HG02763 (cell line): ENCODE measurements at regions not wholly inside any gene's neighbourhood (a gene's known extent, or its start where the extent isn't known, plus 50 kb on each side); places are given as distances from the start of the nearest gene placed in this dataset.

Source experiments
- ATAC-seq: cut with Tn5 transposase; IDR thresholded peaks from one replicate; pipeline ENCODE4 v1.9.1; 2021; ENCODE audit warnings: mild to moderate bottlenecking, moderate library complexity; ENCODE audit not compliant: unreplicated experiment

GRCh38 chr5:82812575-82812974 is 264.6 kb downstream of the TMEM167A start:
- no peak for ATAC-seq

DNA sequence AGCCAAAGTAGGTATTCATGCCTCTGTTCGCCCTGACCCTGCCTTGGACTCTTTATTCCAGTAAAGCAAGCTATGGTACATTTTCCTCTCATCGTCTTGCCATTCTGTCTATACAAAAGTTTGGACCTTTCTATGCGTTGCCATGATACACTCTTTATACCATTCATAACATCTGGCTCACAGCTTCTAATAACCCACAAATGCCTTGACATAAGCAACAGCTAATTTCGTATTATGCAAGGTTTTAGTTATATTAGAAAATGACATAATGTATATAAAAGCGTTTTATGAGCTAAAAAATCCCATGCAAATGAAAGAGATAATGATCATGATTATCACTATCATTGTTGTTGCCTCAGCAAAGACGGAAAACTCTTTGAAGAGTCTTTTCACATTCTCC is 265.7 kb downstream of the TMEM167A start:
- ATAC-seq: no peak

- ATAC-seq: no peak
Measured at GRCh38 chr5:82809420-82810143, 267.6 kb downstream of the TMEM167A start.

DNA sequence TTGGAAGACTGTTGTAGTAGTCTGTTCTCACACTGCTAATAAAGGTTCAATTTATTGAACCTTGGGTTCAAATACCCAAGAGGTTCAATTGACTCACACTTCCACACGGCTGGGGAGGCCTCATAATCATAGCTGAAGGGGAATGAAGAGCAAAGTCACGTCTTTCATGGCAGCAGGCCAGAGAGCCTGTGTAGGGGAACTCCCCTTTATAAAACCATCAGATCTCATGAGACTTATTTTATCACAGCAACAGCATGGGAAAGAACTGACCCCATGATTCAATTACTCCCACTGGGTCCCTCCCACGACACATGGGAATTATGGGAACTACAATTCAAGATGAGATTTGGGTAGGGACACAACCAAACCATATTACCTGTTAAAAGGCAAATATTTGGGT is 268.2 kb downstream of the TMEM167A start:
- no peak for ATAC-seq

DNA sequence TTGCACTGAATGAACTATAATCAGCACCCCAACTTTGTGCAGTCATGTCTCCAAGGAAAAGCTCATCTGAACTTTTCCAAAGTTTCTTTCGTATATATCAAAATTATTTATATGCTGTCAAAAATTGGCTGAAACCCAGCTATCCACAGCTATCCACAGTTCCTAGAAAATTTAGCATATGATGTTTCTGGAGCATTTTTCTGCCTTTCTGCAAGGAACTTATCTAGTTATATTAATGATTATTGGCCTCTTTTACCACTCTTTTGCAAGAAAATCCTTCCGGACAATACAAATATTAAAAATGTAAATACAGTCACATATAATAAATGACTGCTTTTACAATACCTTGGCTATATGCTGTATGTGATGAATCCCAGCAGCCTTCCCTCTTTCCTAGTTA is 270.2 kb downstream of the TMEM167A start:
- ATAC-seq: no peak

DNA sequence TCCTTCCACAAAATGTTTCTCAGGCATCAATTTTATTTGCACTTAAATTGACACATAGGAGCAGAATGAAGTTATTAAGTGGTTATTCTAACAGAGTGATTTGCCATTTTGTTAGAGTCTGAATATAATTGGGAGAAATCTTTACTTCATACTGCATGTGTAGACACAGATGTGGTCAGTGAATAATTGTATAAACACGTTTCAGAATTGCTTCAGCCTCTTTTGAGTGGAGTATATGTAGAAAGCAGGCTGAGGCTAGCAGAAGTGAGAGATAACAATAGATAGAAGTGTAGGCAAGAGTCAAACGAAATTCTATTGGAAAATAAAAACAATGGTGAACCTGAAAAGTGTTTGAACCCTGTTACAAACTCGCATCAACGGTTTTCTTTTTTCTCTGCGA is 270.7 kb downstream of the TMEM167A start:
- no peak for ATAC-seq

DNA sequence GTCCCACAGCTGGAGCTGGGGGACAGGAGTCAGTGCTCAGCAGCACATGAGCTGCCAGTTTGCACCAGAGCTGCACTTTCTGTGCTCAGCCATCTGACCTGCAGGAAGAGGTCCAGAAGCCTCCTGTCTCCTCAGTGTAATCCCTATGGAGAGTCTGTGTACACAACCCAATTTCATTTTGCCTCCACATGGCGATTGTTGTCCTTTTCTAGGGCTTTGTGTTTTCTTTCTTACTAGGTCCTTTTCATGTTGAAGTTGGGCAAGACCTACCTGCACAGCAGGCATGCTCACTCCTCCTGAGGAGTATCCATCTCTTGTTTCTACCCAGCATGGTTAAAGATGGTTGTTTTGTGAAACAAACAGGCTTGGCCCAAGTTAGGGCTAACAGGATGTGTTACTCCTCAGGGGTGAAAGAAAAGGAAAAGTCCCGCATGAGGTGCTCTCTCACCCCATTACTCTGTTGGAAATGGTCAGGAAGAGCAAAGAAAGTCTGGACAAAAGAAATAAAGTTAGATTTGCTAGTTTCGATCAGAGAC is 273.0 kb downstream of the TMEM167A start:
- ATAC-seq: no peak

DNA sequence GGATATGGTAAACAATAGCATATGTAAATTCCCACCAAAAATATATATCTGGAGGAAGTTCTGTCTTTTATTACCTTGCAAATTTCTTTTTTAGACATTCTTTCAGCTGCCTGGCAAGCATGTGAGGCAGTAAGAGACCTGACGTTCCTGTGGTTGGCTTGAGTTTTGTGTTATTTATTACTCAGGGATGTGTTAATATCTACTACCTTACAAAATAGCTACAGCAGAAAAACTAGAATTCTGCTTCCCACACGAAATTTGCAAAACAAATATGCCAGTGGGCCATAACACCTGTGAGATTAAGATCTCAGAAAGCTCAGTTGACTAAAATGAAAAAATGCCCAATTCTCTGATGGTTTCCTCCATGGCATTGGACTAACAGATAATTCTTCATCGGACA is 274.2 kb downstream of the TMEM167A start:
- ATAC-seq: peak; percentile 68

GRCh38 chr5:82800826-82801225 is 276.4 kb downstream of the TMEM167A start:
- no peak for ATAC-seq

GRCh38 chr5:82799361-82800077 is 277.7 kb downstream of the TMEM167A start:
- no peak for ATAC-seq

DNA sequence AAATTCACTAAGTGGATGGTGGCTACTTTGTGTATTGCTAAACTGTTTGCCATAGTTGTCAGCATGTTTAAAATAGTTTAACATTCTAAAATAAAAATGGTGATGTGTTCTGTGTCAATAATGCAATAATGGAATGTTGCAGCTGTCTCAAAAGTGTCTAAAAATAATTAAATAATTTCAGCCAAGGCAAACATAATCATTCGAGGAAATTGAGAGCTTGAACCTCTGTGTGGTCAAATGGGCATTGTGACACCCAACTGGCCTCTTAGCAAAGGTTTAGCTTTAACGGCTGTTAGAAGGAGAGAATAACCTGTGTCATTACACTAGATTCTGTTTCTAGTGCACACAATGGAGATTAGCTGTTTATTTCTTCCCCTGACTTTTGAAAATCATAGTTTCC is 278.5 kb downstream of the TMEM167A start:
- ATAC-seq: no peak

- ATAC-seq: no peak
Measured at GRCh38 chr5:82796643-82797416, 280.4 kb downstream of the TMEM167A start.

DNA sequence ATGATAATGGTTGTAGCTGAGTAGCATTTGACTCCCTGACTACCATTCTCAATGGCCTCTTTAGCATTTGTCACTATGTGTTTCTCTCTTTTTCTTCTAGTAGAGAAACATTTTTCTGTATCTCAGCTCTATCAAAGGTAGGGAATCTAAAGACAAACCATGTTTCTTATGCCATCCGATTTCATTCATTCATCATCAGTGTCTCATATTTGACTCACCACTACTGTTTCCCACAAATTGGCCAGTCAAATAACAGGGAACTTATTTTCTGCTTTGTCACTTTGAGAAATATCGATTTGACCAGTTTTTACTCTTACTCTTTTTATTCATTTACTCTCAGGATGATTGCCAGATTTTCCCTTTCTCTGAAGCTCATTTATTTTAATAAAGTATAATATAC is 282.3 kb downstream of the TMEM167A start:
- ATAC-seq: no peak

DNA sequence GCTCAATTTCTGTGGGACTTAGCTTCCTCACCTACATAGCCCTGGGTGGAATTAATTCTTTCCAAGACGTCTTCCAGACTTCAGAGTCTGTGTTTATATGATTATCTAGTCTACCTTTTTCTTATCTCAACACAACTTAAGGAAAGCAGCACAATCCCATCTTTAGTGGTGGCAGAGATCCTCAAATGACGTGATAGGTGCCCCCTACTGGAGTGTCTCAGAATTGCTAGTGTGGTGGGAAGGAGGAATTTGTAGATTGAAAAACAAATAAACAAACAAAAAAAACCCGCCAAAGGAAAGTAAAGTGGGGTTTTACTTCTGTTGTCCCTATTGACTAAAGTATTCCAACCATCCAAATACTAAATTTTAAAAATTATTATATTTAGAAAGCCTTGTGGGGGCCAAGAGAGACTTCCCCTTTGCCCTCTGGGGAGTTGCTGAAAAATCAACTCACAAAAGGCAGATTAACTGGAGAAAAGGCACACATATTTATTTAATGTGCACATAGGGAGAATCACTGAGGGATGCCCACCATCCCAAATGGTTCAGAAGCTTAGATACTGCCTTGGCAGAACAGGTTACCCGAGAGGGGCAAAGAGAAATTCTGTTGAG is 283.3 kb downstream of the TMEM167A start:
- no peak for ATAC-seq

DNA sequence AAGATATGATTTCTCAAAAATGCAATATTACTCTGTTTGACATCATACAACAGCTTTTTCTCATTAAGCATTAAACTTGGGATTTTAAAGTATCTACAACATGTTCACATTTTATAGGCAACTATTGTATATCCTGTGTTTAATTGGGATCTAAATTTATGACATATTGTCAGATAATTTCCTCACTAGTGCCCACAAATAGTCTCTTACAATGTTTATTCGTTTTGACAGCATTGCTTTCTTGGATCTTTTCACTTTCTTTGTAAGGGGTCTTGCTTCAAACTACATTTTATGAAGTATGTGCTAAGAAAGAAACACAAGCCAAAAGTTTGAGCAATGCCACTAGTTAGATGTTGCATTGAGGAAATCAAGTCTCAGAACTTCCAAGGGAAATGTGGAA is 285.1 kb downstream of the TMEM167A start:
- ATAC-seq: no peak

DNA sequence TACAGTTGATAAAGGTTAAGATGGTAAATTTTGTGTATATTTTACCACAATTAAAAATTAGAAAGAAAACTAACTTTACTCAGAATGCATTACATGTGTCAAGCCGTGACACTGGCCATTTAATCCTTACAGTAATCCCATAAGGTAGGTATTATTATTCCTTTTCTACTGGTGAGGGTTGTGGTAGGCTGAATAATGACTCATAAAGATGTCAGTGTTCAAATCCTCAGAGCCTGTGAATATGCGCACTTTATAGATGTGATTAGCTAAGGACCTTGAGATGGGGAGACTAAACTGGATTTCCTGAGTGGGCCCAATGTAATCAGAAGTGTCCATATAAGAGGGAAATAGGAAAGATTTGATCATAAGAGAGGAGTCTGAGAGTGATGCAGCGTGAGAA is 288.1 kb downstream of the TMEM167A start:
- no peak for ATAC-seq

GRCh38 chr5:82786748-82787147 is 290.4 kb downstream of the TMEM167A start:
- no peak for ATAC-seq

GRCh38 chr5:82785882-82786509 is 291.2 kb downstream of the TMEM167A start:
- ATAC-seq: no peak

DNA sequence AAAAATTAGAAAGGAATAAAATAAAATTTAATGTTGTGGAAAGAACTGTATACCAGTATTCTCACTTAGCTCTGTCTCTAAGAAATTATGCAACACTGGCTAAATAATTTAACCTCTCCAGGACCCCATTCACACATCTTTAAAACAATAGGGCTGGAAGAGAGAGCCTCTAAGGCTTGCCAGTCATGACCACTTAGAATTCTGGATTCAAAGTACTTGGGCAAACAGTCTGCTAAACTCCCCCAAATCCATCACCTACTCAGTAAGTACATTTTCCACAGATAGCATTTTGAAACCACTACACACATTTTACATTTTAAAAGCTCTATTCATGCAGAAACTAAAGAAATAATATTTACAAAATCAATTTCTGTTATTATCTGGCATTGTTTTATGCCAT is 291.7 kb downstream of the TMEM167A start:
- no peak for ATAC-seq

DNA sequence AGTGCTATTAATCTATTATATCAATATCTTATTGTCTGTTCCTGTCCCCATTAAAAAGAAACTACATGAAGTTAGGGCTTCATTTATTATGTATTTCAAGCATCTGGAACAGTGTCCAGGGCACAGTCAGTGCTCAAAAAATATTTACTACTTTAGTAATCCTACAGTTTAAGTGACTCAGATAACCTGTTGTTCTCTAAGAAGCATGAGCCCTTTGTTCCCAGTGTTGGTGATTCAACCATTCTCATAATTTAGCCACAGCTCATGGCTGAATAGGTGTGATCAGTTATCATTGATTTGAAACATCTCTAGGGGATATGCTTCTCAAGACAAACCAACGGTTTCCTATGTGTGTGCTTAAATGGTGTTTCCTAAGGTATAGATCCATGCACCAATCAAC is 292.7 kb downstream of the TMEM167A start:
- no peak for ATAC-seq

DNA sequence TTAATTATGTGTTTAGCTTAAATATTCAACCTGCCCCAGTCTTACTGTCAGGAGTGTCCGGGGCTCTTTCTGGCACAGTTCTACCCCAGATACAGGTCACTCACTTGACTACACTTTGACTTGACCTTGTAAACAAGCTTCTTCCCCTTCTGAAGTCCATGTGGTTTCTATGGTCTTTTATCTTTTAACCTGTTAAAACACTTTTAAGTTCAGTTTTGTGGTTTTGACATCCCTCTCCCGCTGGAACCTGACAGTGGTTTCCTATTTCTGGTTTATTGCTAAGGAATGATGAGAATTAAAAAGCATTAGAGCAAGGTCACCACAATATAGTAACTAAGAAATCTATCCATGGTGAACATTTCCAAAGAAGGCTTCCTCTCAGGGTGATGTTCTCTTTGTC is 300.1 kb downstream of the TMEM167A start:
- no peak for ATAC-seq
